GOT3 (cell line): ENCODE measurements at regions not wholly inside any gene's neighbourhood (a gene's known extent, or its start where the extent isn't known, plus 50 kb on each side); places are given as distances from the start of the nearest gene placed in this dataset.
"Not testable (repeated sequence)": the region's sequence is repeated elsewhere in the genome, so short reads cannot be mapped to it uniquely, and the experiment has no call there.

ENCODE experiments used
- DNase-seq: peaks from one replicate; lab custom pipeline; 2025; ENCODE audit warnings: mixed read lengths; lab: John Stamatoyannopoulos, UW

DNA sequence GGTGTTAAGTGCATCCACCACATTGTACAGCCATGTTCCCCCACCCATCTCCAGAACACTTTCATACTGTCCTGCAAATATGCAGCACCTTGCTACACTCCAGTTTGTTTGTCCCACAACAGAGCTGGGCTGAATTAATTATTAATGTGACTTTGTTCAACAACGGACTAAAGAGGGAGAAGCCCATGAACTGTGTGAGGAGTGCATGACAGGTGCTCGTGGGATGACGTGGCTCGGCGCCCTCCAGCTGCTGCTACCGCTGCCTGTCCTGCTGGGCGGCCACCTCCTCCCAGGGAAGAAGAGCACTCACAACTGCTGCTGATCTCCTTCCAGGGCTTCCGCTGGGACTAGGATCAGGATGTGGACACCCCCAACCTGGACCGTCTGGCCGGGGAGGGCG lies 111.2 kb upstream of the DEFB108B start:
- not testable (repeated sequence) for DNase-seq

DNA sequence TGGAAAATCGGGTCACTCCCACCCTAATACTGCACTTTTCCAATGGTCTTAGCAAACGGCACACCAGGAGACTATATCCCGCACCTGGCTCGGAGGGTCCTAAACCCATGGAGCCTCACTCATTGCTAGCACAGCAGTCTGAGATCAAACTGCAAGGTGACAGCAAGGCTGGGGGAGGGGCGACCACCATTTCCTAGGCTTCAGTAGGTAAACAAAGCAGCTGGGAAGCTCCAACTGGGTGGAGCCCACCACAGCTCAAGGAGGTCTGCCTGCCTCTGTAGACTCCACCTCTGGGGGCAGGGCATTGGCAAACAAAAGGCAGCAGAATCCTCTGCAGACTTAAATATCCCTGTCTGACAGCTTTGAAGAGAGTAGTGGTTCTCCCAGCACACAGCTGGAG lies 109.0 kb upstream of the DEFB108B start:
- not testable (repeated sequence) for DNase-seq

GRCh38 chr11:71730748-71731147 lies 102.3 kb upstream of the DEFB108B start:
- DNase-seq, result not testable (repeated sequence)

DNA sequence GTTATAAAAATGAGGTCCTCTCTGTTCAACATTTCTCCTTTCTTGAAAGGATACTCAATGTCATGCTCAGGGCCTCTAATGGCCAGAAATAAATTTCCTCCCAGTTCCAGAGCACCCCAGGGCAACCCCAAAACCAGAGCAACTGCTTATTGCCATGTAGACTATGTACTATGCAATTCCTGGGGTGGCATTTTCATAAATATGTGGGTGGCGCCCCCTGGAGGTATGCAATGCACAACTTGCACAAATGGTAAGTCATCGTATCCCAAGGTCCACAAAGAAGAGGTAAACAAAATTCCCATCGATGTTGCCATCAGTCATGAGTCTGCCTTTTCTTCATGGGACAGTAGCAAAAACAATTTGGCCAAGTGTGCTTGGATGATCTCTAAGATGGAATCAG lies 98.6 kb upstream of the DEFB108B start:
- not testable (repeated sequence) for DNase-seq

GRCh38 chr11:71738317-71738716 lies 94.7 kb upstream of the DEFB108B start:
- not testable (repeated sequence) for DNase-seq

GRCh38 chr11:71743385-71743784 lies 89.6 kb upstream of the DEFB108B start:
- not testable (repeated sequence) for DNase-seq

DNA sequence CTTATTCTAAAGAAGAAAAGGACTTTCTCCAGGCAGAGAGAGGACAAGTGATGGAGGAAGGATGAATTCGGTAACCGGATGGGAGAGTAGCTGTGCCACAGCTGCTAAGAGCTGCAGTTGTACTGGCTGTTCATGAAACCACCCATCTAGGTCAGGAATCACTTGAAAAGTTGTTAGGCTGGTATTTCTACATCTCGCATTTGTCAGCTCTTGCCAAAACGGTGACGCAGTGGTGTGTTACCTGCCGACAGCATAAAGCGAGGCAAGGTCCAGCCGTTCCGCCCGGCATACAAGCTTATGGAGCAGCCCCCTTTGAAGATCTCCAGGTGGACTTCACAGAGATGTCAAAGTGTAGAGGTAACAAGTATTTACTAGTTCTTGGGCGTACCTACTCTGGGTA lies 87.3 kb upstream of the DEFB108B start:
- not testable (repeated sequence) for DNase-seq

- DNase-seq, result not testable (repeated sequence)
These were observed 86.7 kb upstream of the DEFB108B start for GRCh38 chr11:71746263-71746662.

- not testable (repeated sequence) for DNase-seq
These were observed 83.9 kb upstream of the DEFB108B start for GRCh38 chr11:71748965-71749620.

DNA sequence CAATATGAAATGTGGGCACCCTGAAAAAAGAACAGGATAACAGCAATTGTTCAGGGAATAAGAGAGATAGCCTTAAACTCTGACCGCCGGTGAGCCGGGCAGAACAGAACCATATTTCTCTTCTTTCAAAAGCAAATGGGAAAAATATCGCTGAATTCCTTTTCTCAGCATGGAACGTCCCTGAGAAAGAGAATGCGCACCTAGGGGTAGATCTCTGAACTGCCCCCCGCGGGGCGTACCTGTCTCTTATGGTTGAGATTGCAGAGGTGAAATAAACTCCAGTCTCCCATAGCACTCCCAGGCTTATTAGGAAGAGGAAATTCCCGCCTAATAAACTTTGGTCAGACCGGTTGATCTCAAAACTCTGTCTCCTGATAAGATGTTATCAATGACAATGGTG lies 82.1 kb upstream of the DEFB108B start:
- not testable (repeated sequence) for DNase-seq

GRCh38 chr11:71764695-71765491 lies 68.1 kb upstream of the DEFB108B start:
- not testable (repeated sequence) for DNase-seq

DNA sequence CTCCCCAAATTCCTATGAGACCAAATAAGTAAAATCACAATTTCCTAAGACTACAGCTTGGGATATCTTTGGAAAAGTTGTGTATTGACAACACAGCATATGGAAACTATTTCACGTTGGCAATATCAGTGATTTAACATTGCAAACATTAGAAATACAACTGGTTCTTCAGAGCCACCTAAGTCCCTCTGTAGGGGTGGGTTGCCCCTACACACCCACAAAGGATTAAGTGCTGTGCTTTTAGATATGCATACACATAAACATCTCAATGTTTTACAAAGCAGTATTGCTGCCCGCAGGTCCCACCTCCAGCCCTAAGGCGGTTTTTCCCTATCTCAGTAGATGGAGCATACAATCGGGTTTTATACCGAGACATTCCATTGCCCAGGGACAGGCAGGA lies 66.0 kb upstream of the DEFB108B start:
- DNase-seq, result not testable (repeated sequence)

GRCh38 chr11:71772193-71772592 lies 60.8 kb upstream of the DEFB108B start:
- DNase-seq, result not testable (repeated sequence)

DNA sequence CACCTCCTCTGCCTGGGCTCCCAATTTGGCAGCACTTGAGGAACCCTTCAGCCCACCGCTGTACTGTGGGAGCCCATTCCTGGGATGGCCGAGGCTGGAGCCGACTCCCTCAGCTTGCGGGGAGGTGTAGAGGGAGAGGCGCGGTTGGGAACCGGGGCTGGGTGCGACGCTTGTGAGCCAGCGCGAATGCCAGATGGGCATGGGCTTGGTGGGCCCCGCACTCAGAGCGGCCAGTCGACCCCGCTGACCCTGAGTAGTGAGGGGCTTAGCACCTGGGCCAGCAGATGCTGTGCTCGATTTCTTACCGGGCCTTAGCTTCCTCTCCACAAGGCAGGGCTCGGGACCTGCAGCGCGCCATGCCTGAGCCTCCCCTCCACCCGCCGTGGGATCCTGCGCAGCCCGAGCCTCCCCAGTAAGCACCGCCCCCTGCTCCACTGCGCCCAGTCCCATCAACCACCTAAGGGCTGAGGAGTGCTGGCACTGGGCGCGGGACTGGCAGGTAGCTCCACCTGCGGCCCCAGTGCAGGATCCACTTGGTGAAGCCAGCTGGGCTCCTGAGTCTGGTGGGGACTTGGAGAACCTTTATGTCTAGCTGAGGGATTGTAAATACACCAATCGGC lies 58.3 kb upstream of the DEFB108B start:
- DNase-seq, result no peak

DNA sequence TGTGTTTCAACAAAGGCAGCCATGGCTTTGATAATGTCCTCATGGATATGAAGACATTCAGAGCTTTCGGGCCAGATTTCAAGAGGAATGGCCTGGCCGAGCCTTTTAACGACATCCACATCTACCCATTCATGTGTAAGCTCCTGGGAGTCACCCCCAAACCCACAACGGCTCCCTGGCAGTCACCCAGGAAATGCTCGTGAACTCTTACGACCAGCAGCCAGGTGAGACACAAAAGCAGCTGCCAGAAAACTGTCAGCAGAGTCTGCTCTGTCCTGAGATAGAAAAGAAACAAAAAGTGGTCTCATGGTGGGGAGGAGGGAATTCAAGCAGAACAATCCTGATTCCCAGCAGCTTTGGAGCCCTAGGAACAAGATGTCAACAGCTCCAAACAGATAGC lies 52.9 kb upstream of the DEFB108B start:
- not testable (repeated sequence) for DNase-seq

- not testable (repeated sequence) for DNase-seq
These were observed 52.2 kb upstream of the DEFB108B start for GRCh38 chr11:71780771-71781170.

DNA sequence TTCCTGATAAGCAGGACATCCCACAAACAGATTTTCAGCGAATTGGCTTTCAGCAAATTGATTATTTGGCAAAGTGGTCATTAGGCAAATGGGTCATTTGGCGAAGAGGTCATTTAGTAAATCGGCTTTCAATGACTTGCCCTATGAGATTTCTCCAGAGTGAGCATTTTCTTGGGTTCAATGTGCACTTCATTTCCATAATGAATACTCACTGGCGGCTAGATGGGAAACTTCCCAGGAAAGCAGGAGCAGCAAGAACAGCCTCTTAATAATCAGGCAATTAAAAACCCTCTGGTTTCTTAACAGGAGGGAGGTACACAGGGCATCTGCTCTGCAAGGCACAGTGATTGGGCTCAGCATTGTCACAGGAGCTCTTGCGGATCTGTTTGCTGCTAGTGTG lies 51.5 kb upstream of the DEFB108B start:
- DNase-seq, result not testable (repeated sequence)

GRCh38 chr11:71782229-71782861 lies 50.7 kb upstream of the DEFB108B start:
- not testable (repeated sequence) for DNase-seq

- not testable (repeated sequence) for DNase-seq
These were observed 49.8 kb upstream of the DEFB108B start for GRCh38 chr11:71783191-71783590.
